CD14-positive monocyte (primary cell): ENCODE measurements at regions not wholly inside any gene's neighbourhood (a gene's known extent, or its start where the extent isn't known, plus 50 kb on each side); places are given as distances from the start of the nearest gene placed in this dataset.

Source experiments
- DNase-seq, 3 donors: peaks; one replicate each; pipeline ENCODE4 v3.0.0-alpha.2; 2011 to 2022
- H2AFZ ChIP-seq: 2 replicates; pipeline ENCODE4 v1.6.0; 2012; ENCODE audit warnings: mild to moderate bottlenecking, low read depth, low read length, inconsistent platforms; ENCODE audit not compliant: insufficient read depth, poor library complexity, severe bottlenecking
- H3K27ac ChIP-seq, 2 donors: 1 replicate in 1 of 2; 2 replicates in 1 of 2; pipeline ENCODE4 v1.5.1; 2012 to 2013; ENCODE audit warnings: low read length in 2 of 2, control low read depth in 1 of 2, inconsistent platforms in 1 of 2, low read depth in 1 of 2, mild to moderate bottlenecking in 1 of 2
- H3K27me3 ChIP-seq, 2 donors: one replicate each; pipeline versions ENCODE4 v1.6.0 to v1.6.1; 2011 to 2013; ENCODE audit warnings: low read length in 2 of 2; ENCODE audit not compliant: control insufficient read depth in 2 of 2, insufficient read depth in 2 of 2
- H3K36me3 ChIP-seq, 2 donors: replicated peaks in 1 of 2; 1 replicate in 1 of 2; 2 replicates in 1 of 2; pipeline versions ENCODE4 v1.5.1 to v1.6.1; 2012 to 2013; ENCODE audit warnings: low read length in 2 of 2, control low read depth in 1 of 2, inconsistent platforms in 1 of 2, mild to moderate bottlenecking in 1 of 2; ENCODE audit not compliant: insufficient read depth in 2 of 2, control insufficient read depth in 1 of 2
- H3K4me1 ChIP-seq, 2 donors: 1 replicate in 1 of 2; 2 replicates in 1 of 2; pipeline versions ENCODE4 v1.5.1 to v1.6.1; 2012 to 2013; ENCODE audit warnings: low read length in 2 of 2, control low read depth in 1 of 2, inconsistent platforms in 1 of 2, mild to moderate bottlenecking in 1 of 2, moderate library complexity in 1 of 2; ENCODE audit not compliant: insufficient read depth in 2 of 2, control insufficient read depth in 1 of 2
- H3K4me2 ChIP-seq: replicated peaks from 2 replicates; pipeline ENCODE3; 2012; ENCODE audit warnings: low read length, moderate library complexity, mild to moderate bottlenecking; ENCODE audit not compliant: poor library complexity, severe bottlenecking; ENCODE audit errors: extremely low read depth
- H3K4me3 ChIP-seq, 3 experiments: fragments of 200-600 bp in 1 of 3; sonication (generic) in 1 of 3; replicated peaks in 1 of 3; 1 replicate in 2 of 3; 2 replicates in 1 of 3; pipeline ENCODE4 v1.5.1; 2011 to 2013; ENCODE audit warnings: low read length in 3 of 3, mild to moderate bottlenecking in 3 of 3, control low read depth in 2 of 3, low read depth in 2 of 3, inconsistent platforms in 1 of 3, moderate library complexity in 1 of 3
- H3K79me2 ChIP-seq: 2 replicates; pipeline ENCODE4 v1.6.0; 2012; ENCODE audit warnings: mild to moderate bottlenecking, control low read depth, inconsistent platforms, low read length, moderate library complexity; ENCODE audit not compliant: insufficient read depth
- H3K9ac ChIP-seq: 2 replicates; pipeline ENCODE4 v1.6.0; 2017; ENCODE audit warnings: low read length, mild to moderate bottlenecking; ENCODE audit not compliant: insufficient read depth, poor library complexity, severe bottlenecking
- H3K9me3 ChIP-seq, 2 donors: replicated peaks in 1 of 2; 1 replicate in 1 of 2; 2 replicates in 1 of 2; pipeline versions ENCODE4 v1.5.1 to v1.6.1; 2012 to 2013; ENCODE audit warnings: low read length in 2 of 2, control low read depth in 1 of 2; ENCODE audit not compliant: control insufficient read depth in 1 of 2, insufficient read depth in 1 of 2
- H4K20me1 ChIP-seq: 2 replicates; pipeline ENCODE4 v1.6.0; 2012; ENCODE audit warnings: mild to moderate bottlenecking, low read length, control low read depth, moderate library complexity; ENCODE audit not compliant: insufficient read depth
- H3K27ac Mint-ChIP-seq, 7 donors: one replicate each; pipeline ENCODE4 v1.8.0; 2020; ENCODE audit warnings: mild to moderate bottlenecking in 7 of 7, mixed read lengths in 7 of 7, moderate library complexity in 6 of 7, inconsistent platforms in 2 of 7
- H3K27me3 Mint-ChIP-seq, 3 donors: one replicate each; pipeline ENCODE4 v1.8.0; 2021 to 2022; ENCODE audit warnings: low read depth in 3 of 3, mild to moderate bottlenecking in 3 of 3, mixed read lengths in 3 of 3, moderate library complexity in 3 of 3, inconsistent platforms in 1 of 3
- H3K36me3 Mint-ChIP-seq, 2 donors: one replicate each; pipeline ENCODE4 v1.8.0; 2020; ENCODE audit warnings: mixed read lengths in 2 of 2, inconsistent platforms in 1 of 2, mild to moderate bottlenecking in 1 of 2
- H3K4me1 Mint-ChIP-seq: one replicate; pipeline ENCODE4 v1.8.0; 2020; ENCODE audit warnings: mild to moderate bottlenecking, mixed read lengths
- H3K4me3 Mint-ChIP-seq, 2 donors: one replicate each; pipeline ENCODE4 v1.8.0; 2020; ENCODE audit warnings: mild to moderate bottlenecking in 2 of 2, mixed read lengths in 2 of 2, moderate library complexity in 1 of 2
- H3K9me3 Mint-ChIP-seq, 7 donors: one replicate each; pipeline ENCODE4 v1.8.0; 2020 to 2022; ENCODE audit warnings: mixed read lengths in 7 of 7, mild to moderate bottlenecking in 6 of 7, moderate library complexity in 6 of 7, inconsistent platforms in 2 of 7
- WGBS: methylation state at CpG from one replicate; pipeline ENCODE4 v1.1.5; 2013; ENCODE audit warnings: missing lambda C conversion rate; ENCODE audit not compliant: insufficient coverage; 5-methylcytosine and 5-hydroxymethylcytosine counted together
- intact Hi-C, 2 donors: fragments of 100-400 bp; cut with micrococcal nuclease; formaldehyde crosslinking; loops; one replicate each; pipeline versions ENCODE4 v1.15.0 to v1.15.1; 2023
- TF ChIP-seq, protein P1 (sequence below): fragments of 200-600 bp; IDR thresholded peaks from one replicate; pipeline ENCODE4 v1.8.0; 2022; ENCODE audit warnings: antibody characterized with exemption, mild to moderate bottlenecking

GRCh38 chr1:189783456-189783855 is 694.2 kb downstream of the BRINP3 start:
- Histone ChIP-seq H3K9me3 (peaks cover 0 to 4% of the 10 kb centered on the region in 2 donors), H3K79me2 (no peaks in the 10 kb centered on the region), H3K4me1 (no peaks in the 10 kb centered on the region), H3K9ac (no peak overlapping the region), H3K4me3 (no peak overlapping the region), H2AFZ (no peak overlapping the region), H3K27ac (no peak overlapping the region), H3K4me2 (no peak overlapping the region), H3K27me3 (no peaks in the 10 kb centered on the region), H4K20me1 (no peaks in the 10 kb centered on the region), H3K36me3 (no peaks in the 10 kb centered on the region)
- H3K9me3 Mint-ChIP-seq = peaks cover 0 to 13% (median 1%) of the 10 kb centered on the region in 7 donors
- intact Hi-C loops = no loop called here
- H3K36me3 Mint-ChIP-seq = no peaks in the 10 kb centered on the region
- WGBS = no CpG with 5 or more reads among the region's 2 CpGs
- H3K27ac Mint-ChIP-seq = no peak overlapping the region
- no peak for DNase-seq
- peaks cover 0 to 1% (median 0%) of the 10 kb centered on the region in 3 donors for H3K27me3 Mint-ChIP-seq
- no peak overlapping the region for H3K4me3 Mint-ChIP-seq
- H3K4me1 Mint-ChIP-seq = no peaks in the 10 kb centered on the region
- TF ChIP-seq, protein P1, sequence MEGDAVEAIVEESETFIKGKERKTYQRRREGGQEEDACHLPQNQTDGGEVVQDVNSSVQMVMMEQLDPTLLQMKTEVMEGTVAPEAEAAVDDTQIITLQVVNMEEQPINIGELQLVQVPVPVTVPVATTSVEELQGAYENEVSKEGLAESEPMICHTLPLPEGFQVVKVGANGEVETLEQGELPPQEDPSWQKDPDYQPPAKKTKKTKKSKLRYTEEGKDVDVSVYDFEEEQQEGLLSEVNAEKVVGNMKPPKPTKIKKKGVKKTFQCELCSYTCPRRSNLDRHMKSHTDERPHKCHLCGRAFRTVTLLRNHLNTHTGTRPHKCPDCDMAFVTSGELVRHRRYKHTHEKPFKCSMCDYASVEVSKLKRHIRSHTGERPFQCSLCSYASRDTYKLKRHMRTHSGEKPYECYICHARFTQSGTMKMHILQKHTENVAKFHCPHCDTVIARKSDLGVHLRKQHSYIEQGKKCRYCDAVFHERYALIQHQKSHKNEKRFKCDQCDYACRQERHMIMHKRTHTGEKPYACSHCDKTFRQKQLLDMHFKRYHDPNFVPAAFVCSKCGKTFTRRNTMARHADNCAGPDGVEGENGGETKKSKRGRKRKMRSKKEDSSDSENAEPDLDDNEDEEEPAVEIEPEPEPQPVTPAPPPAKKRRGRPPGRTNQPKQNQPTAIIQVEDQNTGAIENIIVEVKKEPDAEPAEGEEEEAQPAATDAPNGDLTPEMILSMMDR = no peak

- no peak overlapping the region for H3K9ac ChIP-seq
- no peak overlapping the region for H2AFZ ChIP-seq
These were observed 690.9 kb downstream of the BRINP3 start for GRCh38 chr1:189786761-189787160.

More at GRCh38 chr1:189786761-189787160, 690.9 kb downstream of the BRINP3 start:
- Mint-ChIP-seq H3K9me3 (peaks cover 0 to 6% (median 1%) of the 10 kb centered on the region in 7 donors), H3K27ac (no peak overlapping the region), H3K27me3 (no peaks in the 10 kb centered on the region), H3K4me3 (no peak overlapping the region), H3K4me1 (no peaks in the 10 kb centered on the region), H3K36me3 (no peaks in the 10 kb centered on the region)
- Histone ChIP-seq H3K27ac (no peak overlapping the region), H4K20me1 (no peaks in the 10 kb centered on the region), H3K79me2 (no peaks in the 10 kb centered on the region), H3K4me3 (no peak overlapping the region), H3K4me2 (no peak overlapping the region), H3K4me1 (no peaks in the 10 kb centered on the region), H3K27me3 (no peaks in the 10 kb centered on the region), H3K9me3 (peaks cover 0 to 4% of the 10 kb centered on the region in 2 donors), H3K36me3 (no peaks in the 10 kb centered on the region)
- DNase-seq = no peak
- TF ChIP-seq, protein P1 = no peak
- intact Hi-C loops = no loop called here
- no CpG with 5 or more reads among the region's 5 CpGs for WGBS
